Thoracic aorta (tissue), 2 donors: ENCODE measurements at regions not wholly inside any gene's neighbourhood (a gene's known extent, or its start where the extent isn't known, plus 50 kb on each side); places are given as distances from the start of the nearest gene placed in this dataset.

Experiments
- ATAC-seq: fragments of 150-250 bp; one replicate; pipeline ENCODE4 v1.8.0; 2017; ENCODE audit warnings: low read depth; ENCODE audit not compliant: insufficient number of reproducible peaks, low FRiP score
- DNase-seq: peaks from one replicate; pipeline ENCODE4 v3.0.0-alpha.2; 2020; ENCODE audit warnings: low spot score
- H3K27ac ChIP-seq, 2 donors: fragments of 200-600 bp; sonication (generic); 1 replicate in 1 of 2; 2 replicates in 1 of 2; pipeline ENCODE4 v1.5.1; 2016; ENCODE audit warnings: mild to moderate bottlenecking in 2 of 2, moderate library complexity in 2 of 2
- H3K27me3 ChIP-seq: fragments of 200-600 bp; sonication (generic); replicated peaks from 2 replicates; pipeline ENCODE4 v1.6.0; 2016; ENCODE audit warnings: mild to moderate bottlenecking; ENCODE audit not compliant: insufficient read depth
- H3K36me3 ChIP-seq: fragments of 200-600 bp; sonication (generic); one replicate; pipeline ENCODE4 v1.5.1; 2016
- H3K4me1 ChIP-seq, 2 donors: fragments of 200-600 bp; sonication (generic); 1 replicate in 1 of 2; 2 replicates in 1 of 2; pipeline versions ENCODE4 v1.5.1 to v1.6.0; 2016; ENCODE audit warnings: low read depth in 2 of 2, mild to moderate bottlenecking in 1 of 2; ENCODE audit not compliant: control insufficient read depth in 1 of 2
- H3K4me3 ChIP-seq: fragments of 200-600 bp; sonication (generic); 2 replicates; pipeline ENCODE4 v1.5.1; 2016; ENCODE audit warnings: mild to moderate bottlenecking
- H3K9me3 ChIP-seq: fragments of 200-600 bp; sonication (generic); 2 replicates; pipeline ENCODE4 v1.5.1; 2016
- TF ChIP-seq, protein P1 (sequence below): fragments of 200-600 bp; sonication (generic); IDR thresholded peaks from one replicate; pipeline ENCODE4 v1.5.1; 2019; ENCODE audit warnings: antibody characterized with exemption

DNA sequence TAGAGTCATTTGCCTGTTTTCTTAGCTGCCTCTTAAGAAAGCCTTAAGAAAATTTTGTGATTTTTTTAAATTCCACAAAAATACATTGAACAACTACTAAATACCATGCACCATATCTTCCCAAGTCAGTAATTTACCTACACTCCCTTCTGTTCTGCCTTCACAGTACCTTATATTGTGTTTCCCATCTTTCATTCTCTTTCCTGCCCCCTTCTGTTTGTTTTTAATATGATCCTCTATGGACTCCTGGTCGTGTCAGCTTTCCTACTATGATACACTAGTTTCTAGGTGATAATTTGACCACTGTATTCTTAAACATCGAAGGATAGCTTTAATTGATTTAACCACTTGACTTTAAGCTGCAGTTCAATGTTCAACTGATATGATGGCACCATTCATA is 297.7 kb upstream of the HAND2 start:
- H3K9me3 ChIP-seq = no peaks in the 10 kb centered on the region
- H3K27me3 ChIP-seq = no peaks in the 10 kb centered on the region
- DNase-seq (no peak), ATAC-seq (no peak)
- TF ChIP-seq, protein P1, sequence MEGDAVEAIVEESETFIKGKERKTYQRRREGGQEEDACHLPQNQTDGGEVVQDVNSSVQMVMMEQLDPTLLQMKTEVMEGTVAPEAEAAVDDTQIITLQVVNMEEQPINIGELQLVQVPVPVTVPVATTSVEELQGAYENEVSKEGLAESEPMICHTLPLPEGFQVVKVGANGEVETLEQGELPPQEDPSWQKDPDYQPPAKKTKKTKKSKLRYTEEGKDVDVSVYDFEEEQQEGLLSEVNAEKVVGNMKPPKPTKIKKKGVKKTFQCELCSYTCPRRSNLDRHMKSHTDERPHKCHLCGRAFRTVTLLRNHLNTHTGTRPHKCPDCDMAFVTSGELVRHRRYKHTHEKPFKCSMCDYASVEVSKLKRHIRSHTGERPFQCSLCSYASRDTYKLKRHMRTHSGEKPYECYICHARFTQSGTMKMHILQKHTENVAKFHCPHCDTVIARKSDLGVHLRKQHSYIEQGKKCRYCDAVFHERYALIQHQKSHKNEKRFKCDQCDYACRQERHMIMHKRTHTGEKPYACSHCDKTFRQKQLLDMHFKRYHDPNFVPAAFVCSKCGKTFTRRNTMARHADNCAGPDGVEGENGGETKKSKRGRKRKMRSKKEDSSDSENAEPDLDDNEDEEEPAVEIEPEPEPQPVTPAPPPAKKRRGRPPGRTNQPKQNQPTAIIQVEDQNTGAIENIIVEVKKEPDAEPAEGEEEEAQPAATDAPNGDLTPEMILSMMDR = no peak
- no peaks in the 10 kb centered on the region for H3K36me3 ChIP-seq
- H3K27ac ChIP-seq = no peak overlapping the region
- no peak overlapping the region for H3K4me3 ChIP-seq
- no peaks in the 10 kb centered on the region for H3K4me1 ChIP-seq

DNA sequence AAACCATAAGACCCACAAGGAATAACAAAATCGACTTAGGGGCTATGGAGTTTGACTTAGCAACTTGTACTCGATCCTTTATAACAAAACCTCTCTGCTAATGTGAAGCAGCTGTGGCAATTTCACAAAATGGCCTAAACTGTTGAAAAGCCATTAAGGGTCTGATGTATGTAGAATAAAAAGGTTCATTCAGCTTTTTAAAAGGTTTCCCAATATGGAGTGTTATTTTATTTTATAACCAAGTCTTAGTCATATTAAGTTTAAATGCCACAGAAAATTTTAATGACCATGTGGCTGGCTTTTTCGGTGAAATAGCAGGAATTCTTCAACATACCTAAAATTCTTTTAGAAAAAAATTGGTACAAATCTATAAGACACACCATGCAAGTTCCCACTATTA is 291.8 kb upstream of the HAND2 start:
- TF ChIP-seq, protein P1 = no peak
- H3K4me1 ChIP-seq = peaks cover 7 to 9% of the 10 kb centered on the region in 2 donors
- no peaks in the 10 kb centered on the region for H3K27me3 ChIP-seq
- no peak for ATAC-seq
- no peaks in the 10 kb centered on the region for H3K9me3 ChIP-seq
- no peaks in the 10 kb centered on the region for H3K36me3 ChIP-seq
- H3K27ac ChIP-seq = no peak overlapping the region
- DNase-seq = no peak
- H3K4me3 ChIP-seq = no peak overlapping the region

DNA sequence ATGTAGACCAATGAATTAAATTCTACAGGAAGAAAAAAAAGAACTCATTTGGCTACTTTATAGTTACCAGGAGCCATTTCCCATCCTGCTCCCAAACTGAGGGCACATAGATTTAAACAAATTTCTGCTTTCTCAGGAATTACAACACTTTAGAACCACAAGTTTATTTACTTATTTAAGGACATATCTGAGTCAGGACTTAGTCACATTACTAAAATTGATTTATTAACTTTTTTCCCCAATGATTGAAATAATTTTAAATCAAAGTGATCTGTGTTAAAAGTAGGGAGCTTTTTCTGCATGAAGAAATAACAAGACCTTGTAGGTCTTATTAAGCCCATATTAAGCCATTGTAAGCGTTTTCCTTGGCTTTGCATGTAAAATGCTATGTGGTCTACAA is 291.0 kb upstream of the HAND2 start:
- Histone ChIP-seq H3K36me3 (no peaks in the 10 kb centered on the region), H3K9me3 (no peaks in the 10 kb centered on the region), H3K27me3 (no peaks in the 10 kb centered on the region), H3K4me1 (peaks cover 7 to 9% of the 10 kb centered on the region in 2 donors), H3K27ac (no peak overlapping the region), H3K4me3 (no peak overlapping the region)
- no peak for DNase-seq
- ATAC-seq = no peak
- TF ChIP-seq, protein P1 = no peak

DNA sequence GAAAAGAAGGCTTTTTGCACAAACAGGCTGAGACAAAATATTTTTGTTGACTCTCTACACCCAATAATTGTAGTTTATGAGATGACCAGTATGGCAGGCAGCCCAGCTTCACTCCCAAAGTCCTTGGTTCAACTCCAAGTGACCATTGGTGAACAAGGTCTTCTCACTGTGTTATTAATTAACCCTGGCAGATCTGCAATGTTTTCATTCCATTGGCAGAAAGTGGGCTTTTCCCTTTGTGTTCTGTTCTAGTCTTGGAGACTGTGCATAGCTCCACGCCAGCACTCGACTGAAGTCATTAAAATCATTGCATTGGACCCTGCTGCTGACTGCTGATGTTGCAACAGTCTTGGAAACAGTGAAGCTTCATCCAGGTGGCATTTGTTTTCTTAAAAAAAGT is 277.3 kb upstream of the HAND2 start:
- Histone ChIP-seq H3K27me3 (no peaks in the 10 kb centered on the region), H3K27ac (no peak overlapping the region), H3K9me3 (no peaks in the 10 kb centered on the region), H3K4me1 (no peaks in the 10 kb centered on the region), H3K4me3 (no peak overlapping the region), H3K36me3 (no peaks in the 10 kb centered on the region)
- DNase-seq (no peak), ATAC-seq (no peak)
- TF ChIP-seq, protein P1 = no peak

DNA sequence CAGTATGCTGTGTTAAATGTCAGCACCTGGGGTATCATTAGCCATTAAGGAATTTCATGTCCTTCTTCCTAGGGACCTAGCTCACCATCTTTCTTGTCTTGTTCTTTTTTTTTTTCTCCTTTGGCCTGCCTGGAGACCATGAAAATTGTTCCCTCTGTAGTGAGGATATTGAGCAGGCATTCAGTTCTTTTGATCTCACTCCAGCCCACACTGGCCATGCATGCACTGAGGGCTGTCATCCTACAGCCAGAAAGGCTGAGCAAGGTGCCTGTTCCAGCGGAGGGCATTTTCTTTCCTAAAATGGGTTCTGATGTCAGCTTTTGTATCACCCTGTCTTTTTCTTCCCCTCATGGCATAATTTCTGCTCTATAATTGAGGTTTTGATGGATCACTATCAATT is 275.9 kb upstream of the HAND2 start:
- TF ChIP-seq, protein P1 = no peak
- no peak for ATAC-seq

More for the DNA sequence above, 275.9 kb upstream of the HAND2 start:
- H3K4me1 ChIP-seq = no peaks in the 10 kb centered on the region
- H3K4me3 ChIP-seq = no peak overlapping the region
- H3K9me3 ChIP-seq = no peaks in the 10 kb centered on the region
- no peaks in the 10 kb centered on the region for H3K36me3 ChIP-seq
- no peak for DNase-seq
- no peaks in the 10 kb centered on the region for H3K27me3 ChIP-seq
- no peak overlapping the region for H3K27ac ChIP-seq
